Fibroblast of peridontal ligament (primary cell): ENCODE measurements at regions not wholly inside any gene's neighbourhood (a gene's known extent, or its start where the extent isn't known, plus 50 kb on each side); places are given as distances from the start of the nearest gene placed in this dataset.
A peak's percentile ranks its signal among the peaks of the same experiment; 100 is the strongest.
"Not testable (repeated sequence)": the region's sequence is repeated elsewhere in the genome, so short reads cannot be mapped to it uniquely, and the experiment has no call there.

Experiments
- DNase-seq: peaks from one replicate; pipeline ENCODE4 v3.0.0-alpha.2; 2010; ENCODE audit errors: extremely low read depth

DNA sequence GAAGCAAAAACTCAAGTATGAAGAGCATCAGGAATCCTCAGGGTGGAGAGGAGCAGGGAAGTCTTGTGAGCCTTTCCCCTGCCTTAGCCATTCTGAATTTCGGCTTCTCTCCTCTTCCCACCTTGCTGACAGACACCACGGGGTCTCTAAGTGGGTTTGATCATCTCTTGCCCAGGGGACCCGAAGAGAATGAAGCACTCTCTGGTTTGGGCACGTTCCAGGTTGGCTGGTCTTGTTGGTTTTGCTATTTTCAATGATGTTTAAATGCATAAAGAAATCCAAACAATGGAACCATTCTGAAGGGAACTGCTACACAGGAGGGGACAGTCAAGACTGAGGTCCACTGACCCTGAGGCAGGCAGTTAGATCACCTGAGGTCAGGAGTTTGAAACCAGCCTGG, 131.7 kb downstream of the PXDC1 start:
- DNase-seq, result no peak

DNA sequence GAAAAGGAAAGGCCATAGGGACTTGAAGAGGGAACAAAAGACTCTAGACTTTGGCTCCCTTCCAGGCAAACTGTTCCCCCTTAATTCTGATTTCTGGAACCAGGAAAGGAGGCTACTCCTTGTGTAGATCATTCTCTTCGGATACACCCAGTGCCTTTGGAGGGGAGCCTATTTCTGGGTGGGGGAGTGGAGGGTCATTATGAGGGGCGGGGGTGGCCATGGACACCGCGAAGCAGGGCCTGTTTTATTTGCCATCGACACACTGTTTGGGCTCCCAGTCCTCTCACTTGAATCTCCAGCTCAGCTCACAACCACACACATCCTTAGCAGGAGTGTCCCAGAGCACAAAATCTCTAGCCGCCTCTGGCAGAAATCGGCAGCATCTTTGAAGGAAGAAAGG, 132.3 kb downstream of the PXDC1 start:
- no peak for DNase-seq

DNA sequence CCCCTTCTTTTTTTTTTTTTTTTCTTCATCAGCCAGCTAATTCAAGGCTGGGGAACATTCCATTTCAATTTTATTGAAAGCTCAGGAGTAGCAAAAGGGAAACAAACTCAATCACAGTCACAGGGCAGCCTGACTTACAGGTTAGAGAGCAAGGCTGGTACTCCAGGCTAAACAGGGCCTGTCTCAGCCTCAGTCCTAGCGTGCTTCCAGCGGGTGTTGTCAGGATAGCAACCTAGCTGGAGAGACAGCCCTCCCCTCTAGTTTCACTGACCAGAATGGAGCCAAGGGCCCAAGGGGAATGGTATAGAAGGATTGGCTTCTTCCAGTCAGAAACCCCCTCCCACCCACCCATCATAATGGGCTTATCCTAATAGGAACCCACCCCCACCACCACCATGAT, 132.9 kb downstream of the PXDC1 start:
- DNase-seq, result no peak

DNA sequence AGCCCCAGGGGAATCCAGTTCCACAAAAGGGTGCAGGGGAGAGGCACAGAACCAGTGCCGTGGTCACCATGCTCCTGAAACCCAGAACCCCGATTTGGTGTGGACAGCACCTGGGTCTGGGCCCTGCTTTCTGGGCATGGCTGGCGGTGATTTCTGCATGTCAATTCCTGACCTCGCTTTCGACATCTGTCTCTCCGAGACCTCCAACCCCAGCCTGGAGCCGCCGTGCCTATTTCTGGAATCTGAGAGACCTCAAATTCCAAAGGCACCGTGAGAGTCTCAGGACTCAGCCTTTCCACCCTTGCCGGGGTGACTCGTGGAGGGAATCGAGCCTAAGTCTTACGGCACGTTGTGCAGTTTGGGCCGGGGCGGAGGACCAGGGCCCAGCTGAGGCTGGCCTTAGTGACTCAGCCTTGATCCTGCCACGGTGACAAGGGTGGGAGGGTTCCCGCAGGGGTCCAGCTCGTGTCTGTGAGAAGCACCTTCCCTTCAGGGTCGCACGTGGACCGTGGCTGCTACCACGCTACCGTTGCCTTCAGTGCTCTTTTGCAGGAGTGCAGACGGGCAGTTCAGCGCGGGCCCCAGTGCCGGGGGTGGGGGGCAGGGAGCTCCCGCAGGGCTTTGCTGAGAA, 133.7 kb downstream of the PXDC1 start:
- no peak for DNase-seq

DNA sequence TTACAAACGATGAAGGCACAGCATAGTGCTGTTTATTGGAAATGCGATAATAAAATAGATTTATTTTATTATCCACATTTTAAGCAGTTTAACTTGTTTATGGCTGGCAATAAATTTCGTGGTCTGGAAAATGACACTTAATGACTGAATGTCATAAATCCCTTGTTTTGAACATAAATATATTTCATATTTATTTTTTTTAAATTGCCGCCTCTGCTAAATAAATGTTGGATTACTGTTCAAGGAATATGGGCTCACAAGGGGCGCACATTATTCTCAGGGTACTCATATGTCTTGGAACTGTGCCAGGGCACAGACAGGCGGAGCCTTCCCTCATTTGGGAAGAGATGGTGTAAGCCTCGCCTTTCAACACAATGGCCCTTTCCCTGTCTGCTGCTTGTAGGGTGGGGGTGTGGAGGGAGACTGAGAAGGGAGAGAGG, 134.3 kb downstream of the PXDC1 start:
- no peak for DNase-seq

DNA sequence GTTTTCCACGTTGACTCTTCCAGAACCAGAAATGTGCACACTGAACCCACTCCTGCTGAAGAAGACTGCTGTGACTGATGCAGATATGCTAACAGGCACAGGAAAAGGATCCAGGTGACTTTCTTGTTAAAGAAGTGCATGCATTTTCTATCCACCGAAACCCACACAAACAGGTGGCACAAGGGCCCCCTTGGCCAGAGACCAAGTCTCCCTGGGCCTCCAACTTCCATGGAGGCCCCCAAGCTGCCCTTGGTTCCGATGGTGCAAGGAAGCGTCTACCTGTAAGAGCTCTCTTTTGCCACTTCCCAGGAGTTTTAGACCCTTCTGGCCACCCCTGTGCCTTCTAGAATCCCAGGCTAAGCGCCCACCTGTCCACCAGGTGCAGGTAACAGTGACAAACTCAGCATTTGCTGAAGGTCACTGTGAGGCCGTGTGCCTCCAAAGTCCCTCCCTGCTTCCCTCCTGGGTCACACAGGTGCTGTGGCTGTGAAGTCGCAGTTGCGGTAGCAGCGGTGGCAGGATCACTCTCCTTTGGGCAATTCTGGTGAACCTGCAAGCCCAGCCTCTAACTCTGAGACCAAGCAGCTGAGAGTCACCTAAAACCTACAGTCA, 134.8 kb downstream of the PXDC1 start:
- no peak for DNase-seq

DNA sequence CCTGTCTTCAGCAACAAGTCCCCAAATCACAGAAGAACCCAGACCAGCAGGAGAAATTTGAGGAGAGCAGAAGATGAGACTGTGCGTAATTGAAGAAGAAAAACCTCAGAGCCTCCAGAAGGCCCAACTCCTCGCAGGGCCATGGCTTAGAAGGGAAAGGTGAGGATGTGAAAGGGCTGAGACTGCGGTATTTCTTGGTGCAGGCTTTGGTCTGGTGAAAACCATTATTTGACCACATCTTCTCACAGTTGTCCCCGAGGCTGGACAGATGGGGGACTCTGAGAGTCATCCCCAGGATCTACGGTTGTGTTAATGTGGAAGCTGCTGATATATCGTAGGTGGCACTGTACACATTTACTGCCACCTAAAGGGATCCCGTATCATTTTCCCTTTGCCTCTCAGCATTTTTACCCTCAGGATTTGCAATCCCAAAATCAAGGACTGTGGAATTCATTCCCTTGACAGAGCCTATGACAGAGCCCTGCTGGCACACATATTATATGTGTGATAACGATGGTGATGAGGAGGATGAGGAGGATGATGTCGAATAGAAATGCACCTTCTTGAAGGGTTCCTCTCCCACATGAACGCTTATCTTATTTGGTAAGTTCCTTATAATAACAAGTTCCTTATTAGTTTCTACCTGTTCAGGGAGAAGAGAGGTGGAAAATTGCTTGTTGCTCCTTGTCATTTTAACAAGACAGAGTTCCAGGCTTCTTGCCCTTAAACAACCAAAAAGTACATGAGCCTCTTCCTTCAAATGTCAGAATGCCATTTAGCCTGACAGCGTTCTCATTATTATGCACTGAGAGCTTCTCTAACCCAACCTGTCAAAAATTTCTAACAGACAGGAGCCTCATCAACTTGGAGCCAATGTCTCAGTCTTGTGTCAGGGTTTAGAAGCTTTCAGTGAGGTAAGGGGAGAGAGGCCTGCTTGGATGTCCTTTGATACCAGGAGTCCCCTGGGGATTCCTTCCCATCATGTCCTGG, 135.8 kb downstream of the PXDC1 start:
- no peak for DNase-seq

DNA sequence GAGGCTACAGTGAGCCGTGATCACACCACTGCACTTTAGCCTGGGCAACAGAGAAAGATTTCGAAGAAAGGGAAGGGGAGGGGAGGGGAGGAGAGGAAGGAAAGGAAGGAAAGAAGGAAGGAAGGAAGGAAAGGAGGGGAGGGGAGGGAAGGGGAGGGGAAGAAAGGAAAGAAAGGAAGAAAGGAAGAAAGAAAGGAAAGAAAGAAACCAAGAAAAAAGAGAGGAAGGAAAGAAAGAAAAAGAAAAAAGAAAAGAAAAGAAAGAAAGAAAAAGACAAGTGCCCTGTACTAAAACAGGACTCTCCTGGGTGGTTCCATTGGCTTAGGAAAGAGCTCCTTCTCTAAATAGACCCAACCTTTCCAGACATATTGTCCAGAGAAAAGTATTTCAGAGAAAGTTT, 136.6 kb downstream of the PXDC1 start:
- DNase-seq, result no peak

DNA sequence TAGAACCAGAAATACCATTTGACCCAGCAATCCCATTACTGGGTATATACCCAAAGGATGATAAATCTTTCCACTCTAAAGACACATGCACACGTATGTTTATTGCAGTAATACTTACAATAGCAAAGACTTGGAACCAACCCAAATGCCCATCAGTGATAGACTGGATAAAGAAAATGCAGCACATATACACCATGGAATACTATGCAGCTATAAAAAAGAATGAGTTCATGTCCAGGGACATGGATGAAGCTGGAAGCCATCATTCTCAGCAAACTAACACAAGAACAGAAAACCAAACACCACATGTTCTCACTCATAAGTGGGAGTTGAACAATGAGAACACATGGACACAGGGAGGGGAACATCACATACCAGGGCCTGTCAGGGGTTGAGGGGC, 137.9 kb downstream of the PXDC1 start:
- DNase-seq, result not testable (repeated sequence)

DNA sequence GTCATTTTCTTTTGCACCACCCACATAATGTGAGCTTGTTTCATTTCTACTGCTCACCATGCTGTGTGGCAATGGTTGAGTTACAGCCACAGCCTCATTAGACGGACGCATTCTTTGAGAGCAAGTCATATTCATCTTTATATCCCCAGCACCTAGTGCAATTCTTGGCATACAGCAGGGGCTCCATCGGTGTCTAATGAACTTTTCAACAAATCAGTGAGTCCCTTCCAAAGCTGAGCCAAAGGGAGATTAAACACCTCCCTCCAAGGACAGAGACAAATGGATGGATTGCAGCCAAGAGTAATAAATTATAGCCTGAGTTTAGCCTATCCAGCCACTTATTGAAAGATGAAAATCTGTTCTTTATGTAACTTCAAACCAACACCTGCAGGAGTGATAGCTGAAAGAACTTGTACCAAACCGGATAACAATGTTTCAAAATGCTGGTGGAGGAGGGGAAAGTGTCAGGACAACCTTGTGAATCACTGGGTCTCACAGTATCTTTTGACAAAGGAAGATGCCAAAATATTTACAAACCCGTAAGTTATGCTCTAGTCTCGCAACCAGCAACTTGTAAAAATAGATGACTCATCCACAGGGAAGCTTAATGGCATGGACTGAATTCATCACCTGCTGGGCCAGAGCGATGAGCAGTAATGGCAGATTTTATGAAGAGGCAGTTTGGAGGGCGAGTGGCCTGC, 139.0 kb downstream of the PXDC1 start:
- DNase-seq, result peak; percentile 69

DNA sequence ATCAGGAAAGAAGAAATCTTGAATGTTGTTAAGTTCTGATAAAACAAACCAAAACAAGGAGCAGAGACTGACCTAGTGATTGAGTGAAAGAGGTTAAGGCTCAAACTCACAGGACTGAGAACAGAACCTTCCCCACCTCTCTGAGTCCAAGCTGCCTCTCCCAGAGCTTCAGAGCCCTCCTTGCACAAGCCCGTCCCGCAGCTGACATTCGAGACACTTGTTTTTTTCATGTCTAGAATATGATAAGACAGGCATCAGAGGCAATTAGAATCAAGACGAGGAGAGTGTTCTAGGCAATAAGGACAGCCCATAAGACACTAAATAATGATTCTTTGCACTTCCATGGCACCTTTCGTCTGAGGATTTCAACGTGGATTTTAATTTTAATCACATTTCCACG, 140.6 kb downstream of the PXDC1 start:
- no peak for DNase-seq

DNA sequence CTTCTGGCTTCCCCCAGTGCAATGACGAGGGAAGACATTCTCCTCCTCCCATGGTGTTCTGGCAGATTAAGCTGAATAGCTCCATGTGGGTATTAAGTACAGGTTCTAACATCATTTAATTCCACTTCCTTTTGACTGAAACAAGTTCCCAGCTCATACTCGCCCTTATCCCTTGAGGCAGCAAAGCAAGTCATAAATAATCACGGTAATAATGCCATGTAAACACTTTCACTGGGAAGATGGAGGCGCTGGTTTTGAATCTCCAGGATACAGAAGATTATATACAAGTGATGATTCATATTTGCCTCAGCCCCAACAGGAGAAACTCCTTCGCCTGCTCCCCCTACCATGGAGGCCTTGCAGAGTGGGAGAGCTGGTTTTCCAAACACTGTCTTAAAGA, 141.3 kb downstream of the PXDC1 start:
- peak; percentile 20 for DNase-seq

DNA sequence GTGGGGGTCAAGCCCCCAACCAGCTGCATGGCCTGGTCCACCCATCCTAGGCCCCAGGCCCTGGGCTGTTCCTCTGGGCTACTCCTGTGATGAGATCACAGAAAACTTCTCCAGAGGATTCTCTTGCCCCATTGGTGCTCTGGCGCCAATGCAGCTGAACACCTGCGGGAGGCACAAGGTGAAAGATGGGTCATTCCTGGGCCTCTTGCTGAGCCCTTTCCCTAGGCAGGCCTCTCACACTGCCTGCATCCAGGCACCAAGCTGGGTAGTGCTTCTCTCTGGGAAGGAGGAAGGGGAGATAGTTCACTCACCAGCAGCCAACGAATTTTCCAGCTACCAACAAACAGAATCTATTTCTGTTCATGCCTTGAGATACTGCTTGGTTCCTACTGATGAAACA, 142.1 kb downstream of the PXDC1 start:
- DNase-seq, result no peak

DNA sequence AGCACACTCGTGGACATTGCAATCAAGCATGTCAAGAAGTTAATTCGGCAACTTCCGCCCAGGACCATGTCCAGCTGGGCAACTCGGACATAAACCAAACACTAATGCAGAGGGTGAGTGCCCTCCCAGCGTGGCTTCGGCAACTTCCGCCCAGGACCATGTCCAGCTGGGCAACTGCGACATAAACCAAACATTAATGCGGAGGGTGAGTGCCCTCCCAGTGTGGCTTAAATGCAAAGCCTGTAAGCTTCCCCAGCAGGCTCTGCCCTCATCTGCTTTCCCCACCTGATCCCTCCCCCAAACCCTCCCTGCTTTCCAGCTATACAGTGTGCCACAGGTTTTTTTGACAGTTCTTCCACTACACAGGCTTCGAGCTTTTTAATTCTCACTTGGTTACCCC, 143.4 kb downstream of the PXDC1 start:
- no peak for DNase-seq

DNA sequence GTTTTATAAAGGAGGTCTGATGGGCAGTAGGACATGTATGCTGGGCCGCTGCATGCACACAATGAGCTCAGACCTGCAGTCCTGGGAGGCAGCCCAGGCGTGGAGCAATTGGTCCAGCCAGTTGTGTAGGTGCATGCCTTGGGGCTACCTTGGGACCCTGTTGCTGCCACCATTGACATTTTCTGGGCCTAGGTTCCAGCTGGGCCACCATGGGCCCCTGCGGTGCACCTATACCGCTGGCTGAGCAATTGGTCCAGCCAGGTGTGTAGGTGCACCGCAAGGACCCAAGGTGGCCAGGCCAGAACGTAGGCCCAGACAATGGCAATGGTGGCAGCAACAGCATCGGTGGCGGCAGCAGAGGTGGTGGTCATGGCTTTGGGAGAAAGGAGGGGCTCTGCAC, 143.9 kb downstream of the PXDC1 start:
- no peak for DNase-seq

DNA sequence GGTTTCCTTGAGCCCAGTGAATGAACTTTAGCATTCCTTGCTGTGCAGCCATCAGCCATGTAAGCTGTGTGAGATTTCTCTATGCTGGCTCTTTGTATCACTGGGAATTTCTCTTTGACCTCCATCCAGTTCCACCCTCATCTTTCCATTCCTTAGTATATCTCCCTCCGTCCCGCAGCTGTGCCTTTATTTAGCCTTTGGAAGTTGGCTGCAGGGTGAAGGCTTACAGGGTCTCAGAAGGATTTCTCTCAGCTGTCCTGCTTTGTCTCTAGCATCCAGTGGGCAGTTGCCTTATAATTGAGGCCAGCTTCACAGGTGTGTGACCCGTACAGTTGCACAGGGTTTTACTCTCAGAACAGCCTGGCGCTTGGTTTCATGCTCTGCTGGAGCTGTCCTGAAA, 144.3 kb downstream of the PXDC1 start:
- DNase-seq, result no peak

DNA sequence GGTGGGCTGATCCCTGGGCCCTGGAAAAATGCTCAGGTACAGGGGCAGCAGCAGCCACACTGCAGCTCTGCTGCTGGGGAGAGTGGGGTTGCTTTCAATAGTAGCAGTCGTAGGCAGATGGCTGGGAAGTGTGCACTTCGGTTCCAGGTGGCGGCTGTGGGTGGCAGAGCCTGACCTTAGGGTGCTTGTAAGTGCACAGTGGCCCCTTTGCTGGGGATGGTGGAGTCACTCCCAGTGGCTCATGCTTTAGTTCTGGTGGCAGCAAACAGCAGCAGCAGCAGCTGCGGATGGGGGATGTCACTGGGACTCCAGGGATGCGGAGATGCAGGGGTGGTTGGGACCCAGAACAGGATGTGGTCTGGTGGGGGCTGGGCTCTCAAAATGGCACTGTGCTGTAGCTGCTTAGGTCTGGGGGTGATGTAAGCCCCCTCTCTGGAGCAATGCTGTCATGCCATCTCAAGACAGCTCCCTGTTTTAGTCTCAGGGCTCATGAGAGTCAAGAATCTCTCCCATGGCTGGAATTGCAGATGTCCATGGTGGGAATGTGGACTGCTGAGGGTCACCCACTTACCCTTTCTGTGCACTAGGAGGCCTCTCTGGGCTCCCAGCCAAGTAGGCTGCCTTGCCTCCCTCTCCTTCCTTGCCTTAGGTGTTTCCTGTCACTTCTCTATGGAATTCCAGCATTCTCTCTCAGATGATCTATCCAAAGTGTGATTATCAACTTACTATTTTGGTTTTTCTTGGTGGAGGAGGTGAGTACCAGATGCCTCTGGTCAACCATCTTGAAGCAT, 146.7 kb upstream of the SLC22A23 start:
- no peak for DNase-seq

DNA sequence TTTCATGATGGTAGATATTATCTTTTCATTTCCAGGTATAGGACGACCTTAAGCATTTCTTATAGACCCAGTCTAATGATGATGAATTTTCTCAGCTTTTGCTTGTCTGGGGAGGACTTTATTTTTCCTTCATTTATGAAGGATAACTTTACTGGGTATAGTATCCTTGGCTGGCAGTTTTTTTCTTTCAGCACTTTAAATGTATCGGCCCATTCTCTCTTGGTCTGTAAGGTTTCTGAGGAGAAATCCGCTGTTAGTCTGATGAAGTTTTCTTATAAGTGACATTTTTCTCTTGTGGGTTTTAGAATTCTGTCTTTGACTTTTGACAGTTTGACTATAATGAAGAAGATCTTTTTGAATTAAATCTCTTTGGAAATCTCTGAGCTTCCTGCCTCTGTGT, 144.7 kb upstream of the SLC22A23 start:
- no peak for DNase-seq

DNA sequence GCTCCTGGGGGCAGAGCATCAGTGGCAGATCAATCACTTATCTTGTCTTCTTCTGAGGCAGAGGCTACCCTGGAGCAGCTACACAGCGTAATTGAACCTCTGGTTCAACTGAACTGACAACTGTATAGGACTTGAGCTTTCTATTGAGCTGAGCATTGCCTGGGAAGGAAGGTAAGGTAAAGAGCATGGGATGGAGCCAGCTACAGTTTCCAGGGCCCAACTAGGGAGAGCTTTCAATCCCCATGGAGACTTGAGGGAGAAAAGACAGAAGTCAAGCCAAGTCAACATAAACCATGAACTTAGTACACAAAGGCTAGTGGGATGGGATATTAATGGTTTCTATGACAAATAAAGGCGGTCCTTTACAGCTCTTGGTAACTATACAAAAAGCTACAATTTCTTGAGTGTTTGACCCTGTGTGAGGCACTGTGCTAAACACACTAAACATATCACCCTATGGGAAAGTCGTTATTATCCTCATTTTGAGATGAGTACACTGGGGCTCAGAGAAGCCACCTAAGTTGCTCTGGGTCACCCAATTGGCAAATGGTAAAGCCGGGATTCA, 140.7 kb upstream of the SLC22A23 start:
- DNase-seq, result no peak

DNA sequence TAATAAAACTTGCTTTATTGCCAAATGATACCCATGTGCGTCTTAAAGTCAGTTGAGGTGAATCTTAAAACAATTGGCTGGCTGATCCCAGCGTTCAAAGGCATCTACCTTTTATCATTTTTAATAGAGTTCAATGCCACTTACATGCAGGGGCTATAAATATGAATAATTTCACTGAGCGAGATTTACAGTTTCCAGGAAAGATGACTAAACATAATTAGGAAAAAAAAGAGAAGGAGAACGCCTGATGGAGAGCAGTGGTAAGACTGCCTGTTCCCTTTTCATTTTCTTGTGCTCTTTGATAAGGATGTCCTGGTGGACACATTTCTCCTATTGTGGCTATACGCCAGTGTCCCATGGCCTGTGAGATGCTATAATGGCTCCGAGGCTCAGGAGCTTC, 139.9 kb upstream of the SLC22A23 start:
- no peak for DNase-seq

DNA sequence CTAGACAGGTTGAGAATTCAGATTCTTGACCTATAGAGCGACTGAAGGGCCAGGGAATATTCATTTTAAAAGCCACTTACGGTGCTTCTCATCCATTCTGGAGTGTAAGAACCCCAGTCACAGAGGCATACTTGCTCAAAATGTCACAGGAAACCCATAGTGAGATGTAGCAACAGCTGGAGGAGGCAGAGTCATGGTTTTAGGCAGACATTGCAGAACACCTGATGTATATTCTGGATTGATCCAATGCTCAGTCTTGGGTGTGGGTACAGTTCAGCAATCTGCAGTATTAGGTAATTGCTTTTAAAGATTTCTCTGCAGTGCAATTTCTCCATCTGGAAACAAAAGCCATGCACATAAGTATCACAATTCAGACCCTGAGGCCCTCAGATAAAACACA, 137.4 kb upstream of the SLC22A23 start:
- no peak for DNase-seq
